ENCODE measurements at regions not wholly inside any gene's neighbourhood (a gene's known extent, or its start where the extent isn't known, plus 50 kb on each side); places are given as distances from the start of the nearest gene placed in this dataset.

- Histone ChIP-seq H2AK5ac (ENCODE audit: low read depth, low read length) (no peak overlapping the region), H2BK5ac (ENCODE audit: low read depth, low read length) (peak overlapping the region; percentile 41; the same call in 1 of the 2 replicates), H3K79me2 (ENCODE audit: control insufficient read depth in 1 of 2, insufficient read depth in 2 of 2, low read length in 2 of 2) (no peaks in the 10 kb centered on the region), H4K91ac (replicated peaks; ENCODE audit: insufficient read length, low read length) (no peak overlapping the region), H3K4me2 (ENCODE audit: insufficient read depth in 1 of 2, low read depth in 2 of 2, low read length in 2 of 2) (peak overlapping the region; percentile 80 to 99), H2AFZ (ENCODE audit: low read length) (peak overlapping the region; percentile 96), H3K79me1 (ENCODE audit: low read depth, low read length) (no peaks in the 10 kb centered on the region), H2BK20ac (ENCODE audit: low read length) (peak overlapping the region; percentile 23; the same call in 1 of the 2 replicates), H3K9me3 (ENCODE audit: insufficient read depth in 2 of 2, low read depth in 1 of 2, low read length in 1 of 2) (peaks cover 2 to 3% of the 10 kb centered on the region in 2 experiments; a peak in 3 of 4 replicates), H3K36me3 (ENCODE audit: control insufficient read depth in 2 of 4, insufficient read depth in 4 of 4, low read length in 3 of 4) (no peaks in the 10 kb centered on the region), H4K8ac (ENCODE audit: extremely low read depth, insufficient read depth, low read length) (peak overlapping the region; percentile 28; the same call in 1 of the 2 replicates), H3K18ac (ENCODE audit: extremely low read depth, low read length) (no peak overlapping the region; the same call in 1 of the 2 replicates), H2BK15ac (ENCODE audit: low read length) (0 out of 2 replicates have a peak overlapping the region, but pooled peaks have one; percentile 40), H4K5ac (ENCODE audit: insufficient read length, low read depth, low read length) (peak overlapping the region; percentile 56), H3K27ac (ENCODE audit: low read depth, low read length) (peak overlapping the region; percentile 13; the same call in 1 of the 2 replicates), H3K56ac (replicated peaks; ENCODE audit: insufficient read length, low read depth, low read length) (no peak overlapping the region), H3K9ac (replicated peaks in 1 of 4; ENCODE audit: extremely low read depth in 1 of 4, low read depth in 3 of 4, low read length in 3 of 4) (peak overlapping the region in 3 of 4 experiments; percentile 26 to 52 (median 36); a peak in 5 of 7 replicates), H3K4ac (replicated peaks; ENCODE audit: insufficient read length, low read depth, low read length) (no peak overlapping the region), H3K4me3 (ENCODE audit: extremely low read depth in 1 of 4, insufficient read depth in 2 of 4, low read depth in 3 of 4, low read length in 4 of 4) (peak overlapping the region; percentile 72 to 86 (median 75)), H3K14ac (ENCODE audit: insufficient read length) (no peak overlapping the region), H3K23me2 (ENCODE audit: low read depth, low read length) (peaks cover 7% of the 10 kb centered on the region), H3K23ac (ENCODE audit: insufficient read length) (no peak overlapping the region), H2BK120ac (replicated peaks; ENCODE audit: low read depth, low read length) (no peak overlapping the region), H4K20me1 (replicated peaks in 1 of 2; ENCODE audit: control insufficient read depth in 1 of 2, insufficient read depth in 2 of 2, low read length in 2 of 2) (no peaks in the 10 kb centered on the region), H3K4me1 (replicated peaks in 1 of 4; ENCODE audit: control insufficient read depth in 3 of 4, insufficient read depth in 4 of 4, low read length in 3 of 4) (peaks cover 3 to 10% (median 6%) of the 10 kb centered on the region in 4 experiments; a peak in 5 of 7 replicates), H2BK12ac (ENCODE audit: low read depth, low read length) (0 out of 2 replicates have a peak overlapping the region, but pooled peaks have one; percentile 62), H3K27me3 (replicated peaks in 1 of 4; ENCODE audit: control insufficient read depth in 3 of 4, extremely low read depth in 1 of 4, insufficient read depth in 3 of 4, low read length in 3 of 4) (no peaks in the 10 kb centered on the region)
- POLR2A ChIA-PET (ENCODE audit: partially characterized antibody) = interaction anchor here (0.6 to 1.5 kb wide), 6 partner anchors 12 to 105 kb away, joined by 3 to 4 read pairs (median 3); no protein-coding TSS in a partner anchor
- peak; percentile 75 to 85 for DNase-seq (ENCODE audit: low read depth in 1 of 2, low spot score in 2 of 2)
- CTCF ChIA-PET (ENCODE audit: partially characterized antibody) = interaction anchor here (0.7 to 1.9 kb wide), 17 partner anchors 10 to 578 kb away, joined by 3 to 9 read pairs (median 3); no protein-coding TSS in a partner anchor
- no peak for FAIRE-seq
- 2% methylated on average over 68 of the region's 73 CpGs; no CpG with 5 or more reads in 1 of the 2 experiments for WGBS, 2 experiments (ENCODE audit: extremely low coverage in 1 of 2, insufficient coverage in 1 of 2, insufficient read length in 1 of 2, insufficient replicate concordance in 2 of 2, low coverage in 1 of 2, low lambda C conversion rate in 2 of 2, missing lambda C conversion rate in 1 of 2)
- TF ChIP-seq SIN3A (conservative IDR thresholded peaks at IDR 0.05 in 1 of 2, IDR thresholded peaks at IDR 0.05 in 1 of 2; ENCODE audit: low read depth in 1 of 2, low read length in 2 of 2) (peak; percentile 98 to 99), EGR1 (IDR thresholded peaks at IDR 0.05; ENCODE audit: borderline replicate concordance, low read depth, low read length) (peak; percentile 54; the same call in 1 of the 2 replicates), TBP (IDR thresholded peaks at IDR 0.05; ENCODE audit: low read depth, low read length) (0 out of 2 replicates have a peak, but pooled peaks have one; percentile 42), NRF1 (IDR thresholded peaks at IDR 0.05; ENCODE audit: low read depth, low read length) (0 out of 2 replicates have a peak, but pooled peaks have one; percentile 12), TAF7 (optimal IDR thresholded peaks at IDR 0.05; ENCODE audit: borderline replicate concordance, low read depth, low read length) (peak; percentile 38), KDM5A (IDR thresholded peaks at IDR 0.05; ENCODE audit: low read length) (no peak), RBBP5 (IDR thresholded peaks at IDR 0.05; ENCODE audit: borderline replicate concordance, low read depth, low read length) (peak; percentile 80), SUZ12 (IDR thresholded peaks at IDR 0.05; ENCODE audit: low read length) (peak; percentile 29; the same call in 1 of the 2 replicates), POLR2A (IDR thresholded peaks at IDR 0.05; ENCODE audit: control extremely low read depth in 1 of 2, low read depth in 2 of 2, low read length in 2 of 2) (no peak; a peak in 2 of 3 replicates), CREB1 (IDR thresholded peaks at IDR 0.05) (peak; percentile 10; the same call in 1 of the 2 replicates)
These were observed 321.6 kb downstream of the CEMIP2 start for GRCh38 chr9:71446473-71447411.
